DND-41 (cell line): ENCODE measurements at regions not wholly inside any gene's neighbourhood (a gene's known extent, or its start where the extent isn't known, plus 50 kb on each side); places are given as distances from the start of the nearest gene placed in this dataset.

ENCODE experiments used
- ATAC-seq: fragments of 200-7000 bp; cut with Tn5 transposase; 3 replicates; pipeline ENCODE4 v1.9.1; 2021; ENCODE audit warnings: low read depth; ENCODE audit not compliant: insufficient read depth
- DNase-seq: peaks from one replicate; pipeline ENCODE4 v3.0.0-alpha.2; 2020
- H2AFZ ChIP-seq: 2 replicates; pipeline ENCODE4 v1.6.0; 2012; ENCODE audit warnings: low read depth, low read length
- H3K27ac ChIP-seq: 2 replicates; pipeline ENCODE4 v1.5.1; 2012; ENCODE audit warnings: low read length, inconsistent platforms
- H3K27me3 ChIP-seq: fragments of 200-600 bp; sonication (generic); 2 replicates; pipeline ENCODE4 v1.6.0; 2012; ENCODE audit warnings: low read length, mild to moderate bottlenecking, inconsistent platforms; ENCODE audit not compliant: insufficient read depth, poor library complexity
- H3K36me3 ChIP-seq: 2 replicates; pipeline ENCODE4 v1.5.1; 2012; ENCODE audit warnings: low read length, inconsistent platforms; ENCODE audit not compliant: insufficient read depth
- H3K4me1 ChIP-seq: 2 replicates; pipeline ENCODE4 v1.5.1; 2012; ENCODE audit warnings: mild to moderate bottlenecking, low read length; ENCODE audit not compliant: insufficient read depth
- H3K4me2 ChIP-seq: 2 replicates; pipeline ENCODE4 v1.6.0; 2012; ENCODE audit warnings: mild to moderate bottlenecking, moderate library complexity, low read length, inconsistent platforms; ENCODE audit not compliant: insufficient read depth
- H3K4me3 ChIP-seq, 2 experiments: fragments of 200-600 bp in 1 of 2; shearing (Covaris generic) in 1 of 2; 2 replicates each; pipeline ENCODE4 v1.5.1; 2012 to 2016; ENCODE audit warnings: inconsistent platforms in 2 of 2, low read length in 2 of 2, mild to moderate bottlenecking in 2 of 2, low read depth in 1 of 2, moderate library complexity in 1 of 2
- H3K79me2 ChIP-seq: 2 replicates; pipeline ENCODE4 v1.6.0; 2012; ENCODE audit warnings: low read length, inconsistent platforms; ENCODE audit not compliant: insufficient read depth
- H3K9ac ChIP-seq: 2 replicates; pipeline ENCODE4 v1.6.0; 2012; ENCODE audit warnings: low read depth, mild to moderate bottlenecking, inconsistent platforms, low read length, moderate library complexity
- H3K9me3 ChIP-seq: 2 replicates; pipeline ENCODE4 v1.5.1; 2012; ENCODE audit warnings: low read length, moderate library complexity, mild to moderate bottlenecking, inconsistent platforms; ENCODE audit not compliant: insufficient read depth, severe bottlenecking
- H4K20me1 ChIP-seq: 2 replicates; pipeline ENCODE4 v1.6.0; 2012; ENCODE audit warnings: low read length; ENCODE audit not compliant: insufficient read depth
- CTCF ChIP-seq: IDR thresholded peaks from 2 replicates; pipeline ENCODE4 v1.5.1; 2012; ENCODE audit warnings: borderline replicate concordance, low read length, moderate library complexity, mild to moderate bottlenecking; ENCODE audit not compliant: poor library complexity, severe bottlenecking; ENCODE audit errors: extremely low read depth
- EZH2 ChIP-seq: IDR thresholded peaks from 3 replicates; pipeline ENCODE4 v1.6.1; 2012; ENCODE audit warnings: borderline replicate concordance, low read depth, mild to moderate bottlenecking, moderate library complexity, low read length, inconsistent platforms; ENCODE audit not compliant: severe bottlenecking

- TF ChIP-seq CTCF: no peak
- TF ChIP-seq EZH2: no peak
Observed at GRCh38 chr10:131771634-131772358, 129.0 kb upstream of the PPP2R2D start.

GRCh38 chr10:131772441-131772840 is 128.4 kb upstream of the PPP2R2D start:
- no peak for DNase-seq
- Histone ChIP-seq H3K4me2 (no peak overlapping the region), H3K9ac (no peak overlapping the region), H3K9me3 (peaks cover 11% of the 10 kb centered on the region), H2AFZ (no peak overlapping the region), H3K79me2 (no peaks in the 10 kb centered on the region), H3K27me3 (no peaks in the 10 kb centered on the region), H3K4me1 (no peaks in the 10 kb centered on the region), H3K27ac (no peak overlapping the region), H3K4me3 (no peak overlapping the region), H3K36me3 (no peaks in the 10 kb centered on the region), H4K20me1 (no peaks in the 10 kb centered on the region)
- TF ChIP-seq CTCF: no peak
- TF ChIP-seq EZH2: no peak
- ATAC-seq: no peak

More at GRCh38 chr10:131771634-131772358, 129.0 kb upstream of the PPP2R2D start:
- Histone ChIP-seq H2AFZ (no peak overlapping the region), H3K9ac (no peak overlapping the region), H3K79me2 (no peaks in the 10 kb centered on the region), H3K4me1 (no peaks in the 10 kb centered on the region), H3K4me3 (no peak overlapping the region), H4K20me1 (no peaks in the 10 kb centered on the region), H3K9me3 (peaks cover 5% of the 10 kb centered on the region), H3K36me3 (no peaks in the 10 kb centered on the region), H3K4me2 (no peak overlapping the region), H3K27ac (no peak overlapping the region), H3K27me3 (no peaks in the 10 kb centered on the region)
- no peak for DNase-seq
- no peak for ATAC-seq

- TF ChIP-seq CTCF (no peak), EZH2 (no peak)
- no peaks in the 10 kb centered on the region for H3K36me3 ChIP-seq
- H3K79me2 ChIP-seq: no peaks in the 10 kb centered on the region
- DNase-seq (no peak), ATAC-seq (no peak)
- H3K27ac ChIP-seq: no peak overlapping the region
- H3K27me3 ChIP-seq: no peaks in the 10 kb centered on the region
- no peaks in the 10 kb centered on the region for H4K20me1 ChIP-seq
- H3K4me2 ChIP-seq: no peak overlapping the region
- no peaks in the 10 kb centered on the region for H3K4me1 ChIP-seq
- H3K4me3 ChIP-seq: no peak overlapping the region
- H3K9me3 ChIP-seq: peaks cover 22% of the 10 kb centered on the region
- H3K9ac ChIP-seq: no peak overlapping the region
- H2AFZ ChIP-seq: no peak overlapping the region
Observed at GRCh38 chr10:131773370-131774343, 127.2 kb upstream of the PPP2R2D start.
